ENCODE measurements at regions not wholly inside any gene's neighbourhood (a gene's known extent, or its start where the extent isn't known, plus 50 kb on each side); places are given as distances from the start of the nearest gene placed in this dataset.

GRCh38 chr5:6308683-6309082, 69.7 kb downstream of the MED10 start:
- no peak overlapping the region for H2AFZ ChIP-seq (ENCODE audit: low read length)
- DNase-seq = no peak
- no peak overlapping the region for H2BK120ac ChIP-seq (ENCODE audit: low read depth, low read length, poor library complexity, severe bottlenecking)
- over 99% methylated on average over 5 of the region's 5 CpGs for WGBS (ENCODE audit: extremely low coverage, insufficient read length, low lambda C conversion rate)
- H4K20me1 ChIP-seq (ENCODE audit: control insufficient read depth, insufficient read depth, insufficient read length) = no peaks in the 10 kb centered on the region
- H3K4me2 ChIP-seq (ENCODE audit: insufficient read depth, insufficient read length, low read length) = no peak overlapping the region
- no peak overlapping the region for H2BK15ac ChIP-seq (ENCODE audit: low read depth, low read length)
- no peak overlapping the region for H3K14ac ChIP-seq (ENCODE audit: insufficient read depth, low read length)
- H2BK12ac ChIP-seq (ENCODE audit: insufficient read length, low read depth, low read length) = no peak overlapping the region
- H3K9me3 ChIP-seq (ENCODE audit: control insufficient read depth, low read depth, low read length) = no peaks in the 10 kb centered on the region
- H2BK5ac ChIP-seq (ENCODE audit: insufficient read length, low read length) = no peak overlapping the region
- no peaks in the 10 kb centered on the region for H3K23me2 ChIP-seq (ENCODE audit: insufficient read length, low read depth, low read length, poor library complexity, severe bottlenecking)
- no peak overlapping the region for H3K4me3 Mint-ChIP-seq
- no peak overlapping the region for H3K4ac ChIP-seq (ENCODE audit: low read depth, low read length)
- no peak overlapping the region for H3K18ac ChIP-seq (ENCODE audit: insufficient read length, low read depth, low read length)
- no peak overlapping the region for H2AK5ac ChIP-seq (ENCODE audit: insufficient read length, low read length)
- H3K9ac ChIP-seq (ENCODE audit: extremely low read depth, insufficient read length, low read length) = no peak overlapping the region
- H3K27ac Mint-ChIP-seq = no peak overlapping the region
- H3K36me3 Mint-ChIP-seq (ENCODE audit: insufficient read depth in 1 of 3, low read depth in 3 of 3) = no peaks in the 10 kb centered on the region
- H3K23ac ChIP-seq (ENCODE audit: insufficient read length, low read depth, low read length) = no peak overlapping the region
- H4K8ac ChIP-seq (replicated peaks; ENCODE audit: insufficient read length, low read depth, low read length) = no peak overlapping the region
- H3K9me3 Mint-ChIP-seq = no peaks in the 10 kb centered on the region; a peak in 1 of 5 replicates
- no peak overlapping the region for H3T11ph ChIP-seq (ENCODE audit: low read length)
- TF ChIP-seq CTCF (conservative IDR thresholded peaks at IDR 0.05) = no peak
- H3K79me1 ChIP-seq (ENCODE audit: insufficient read depth, low read depth, low read length, poor library complexity, severe bottlenecking) = no peaks in the 10 kb centered on the region
- no peak overlapping the region for H2BK20ac ChIP-seq (ENCODE audit: low read depth, low read length, poor library complexity, severe bottlenecking)
- H4K91ac ChIP-seq (ENCODE audit: insufficient read length, low read depth, low read length) = no peak overlapping the region
- H3K56ac ChIP-seq (ENCODE audit: insufficient read length, low read depth, low read length) = no peak overlapping the region
- H3K27me3 ChIP-seq (ENCODE audit: insufficient read depth, low read length) = peaks cover 18% of the 10 kb centered on the region
- H3K27me3 Mint-ChIP-seq (ENCODE audit: low read depth) = peaks cover 23% of the 10 kb centered on the region
- no peak overlapping the region for H3K27ac ChIP-seq (ENCODE audit: insufficient read length, low read depth, low read length)
- no peaks in the 10 kb centered on the region for H3K79me2 ChIP-seq (ENCODE audit: insufficient read depth, low read length)
- no peaks in the 10 kb centered on the region for H3K4me1 Mint-ChIP-seq
- H4K5ac ChIP-seq (ENCODE audit: insufficient read length, low read depth, low read length) = no peak overlapping the region
- no peaks in the 10 kb centered on the region for H3K4me1 ChIP-seq (ENCODE audit: insufficient read depth, low read length)
